HG03460 (cell line): ENCODE measurements at regions not wholly inside any gene's neighbourhood (a gene's known extent, or its start where the extent isn't known, plus 50 kb on each side); places are given as distances from the start of the nearest gene placed in this dataset.

Experiments
- ATAC-seq: cut with Tn5 transposase; IDR thresholded peaks from one replicate; pipeline ENCODE4 v1.9.1; 2021; ENCODE audit not compliant: unreplicated experiment

DNA sequence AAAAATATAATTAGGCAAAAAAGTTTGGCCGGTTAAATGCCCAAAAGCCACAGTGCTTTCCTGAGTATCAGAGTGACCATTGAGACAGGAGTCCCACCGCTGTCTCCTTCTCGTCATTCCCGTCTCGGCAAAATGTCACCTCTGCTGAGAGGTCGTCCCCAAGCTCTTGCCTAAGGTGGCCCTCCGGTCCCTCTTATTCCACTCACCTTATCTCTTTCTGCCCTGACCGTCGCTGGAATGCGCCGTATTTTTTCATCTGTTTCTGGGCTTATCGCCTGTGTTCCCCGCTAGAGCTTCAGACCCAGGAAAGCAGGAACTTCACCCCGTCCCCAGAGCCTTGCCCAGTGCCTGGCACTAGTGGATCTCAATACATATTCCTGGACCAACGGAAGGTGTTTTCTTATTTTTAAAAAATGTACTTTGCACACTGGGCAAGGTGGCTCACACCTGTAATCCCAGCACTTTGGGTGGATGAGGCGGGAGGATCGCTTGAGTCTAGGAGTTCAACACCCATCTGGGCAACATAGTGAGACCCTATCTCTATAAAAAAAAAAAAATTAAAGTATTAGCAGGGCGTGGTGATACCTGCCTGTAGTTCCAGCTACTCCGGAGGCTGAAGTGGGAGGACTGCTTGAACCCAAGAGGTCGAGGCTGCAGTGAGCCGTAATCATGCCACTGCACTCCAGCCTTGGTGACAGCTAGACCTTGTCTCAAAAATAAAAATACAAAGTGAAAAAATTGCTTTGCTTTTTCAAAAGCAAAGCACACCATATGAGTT, 122.8 kb upstream of the PTPN1 start:
- no peak for ATAC-seq

DNA sequence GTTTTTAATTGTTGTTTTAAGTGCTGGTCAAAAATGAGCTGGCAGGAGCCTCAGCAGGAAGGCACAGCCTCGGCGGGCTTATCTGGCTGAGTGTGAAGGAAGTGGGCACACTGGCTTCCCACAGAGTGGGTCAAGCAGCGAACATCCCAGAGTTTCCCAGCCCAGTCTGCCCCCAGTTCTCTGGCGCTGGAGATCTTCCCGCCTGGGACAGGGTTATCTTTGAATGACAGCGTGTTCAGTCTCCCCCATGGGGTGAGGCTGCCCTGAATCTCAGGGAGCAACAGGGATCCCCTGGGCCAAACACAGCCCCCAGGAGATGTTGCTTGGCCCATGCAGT, 122.2 kb upstream of the PTPN1 start:
- no peak for ATAC-seq

GRCh38 chr20:50388733-50389437, 121.3 kb upstream of the PTPN1 start:
- no peak for ATAC-seq

DNA sequence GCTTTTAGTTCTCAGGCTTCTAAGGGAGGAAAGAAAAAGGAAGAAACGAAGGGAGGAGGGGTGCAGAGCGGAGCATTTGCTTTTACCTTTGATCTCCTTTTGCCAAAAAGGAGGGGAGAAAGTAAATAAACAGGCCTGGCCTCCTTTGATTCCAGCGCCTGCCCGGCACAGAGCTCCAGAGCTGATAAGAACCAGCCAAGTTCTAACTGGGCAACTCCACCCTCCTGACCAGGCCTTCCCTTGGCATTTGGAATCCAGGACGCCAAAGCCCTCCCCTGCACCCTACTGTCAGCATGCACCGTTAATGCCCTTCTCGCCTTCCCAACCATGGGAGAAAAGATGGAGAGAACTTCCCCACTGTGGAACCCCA, 120.8 kb upstream of the PTPN1 start:
- no peak for ATAC-seq

GRCh38 chr20:50389808-50390684, 120.1 kb upstream of the PTPN1 start:
- no peak for ATAC-seq

DNA sequence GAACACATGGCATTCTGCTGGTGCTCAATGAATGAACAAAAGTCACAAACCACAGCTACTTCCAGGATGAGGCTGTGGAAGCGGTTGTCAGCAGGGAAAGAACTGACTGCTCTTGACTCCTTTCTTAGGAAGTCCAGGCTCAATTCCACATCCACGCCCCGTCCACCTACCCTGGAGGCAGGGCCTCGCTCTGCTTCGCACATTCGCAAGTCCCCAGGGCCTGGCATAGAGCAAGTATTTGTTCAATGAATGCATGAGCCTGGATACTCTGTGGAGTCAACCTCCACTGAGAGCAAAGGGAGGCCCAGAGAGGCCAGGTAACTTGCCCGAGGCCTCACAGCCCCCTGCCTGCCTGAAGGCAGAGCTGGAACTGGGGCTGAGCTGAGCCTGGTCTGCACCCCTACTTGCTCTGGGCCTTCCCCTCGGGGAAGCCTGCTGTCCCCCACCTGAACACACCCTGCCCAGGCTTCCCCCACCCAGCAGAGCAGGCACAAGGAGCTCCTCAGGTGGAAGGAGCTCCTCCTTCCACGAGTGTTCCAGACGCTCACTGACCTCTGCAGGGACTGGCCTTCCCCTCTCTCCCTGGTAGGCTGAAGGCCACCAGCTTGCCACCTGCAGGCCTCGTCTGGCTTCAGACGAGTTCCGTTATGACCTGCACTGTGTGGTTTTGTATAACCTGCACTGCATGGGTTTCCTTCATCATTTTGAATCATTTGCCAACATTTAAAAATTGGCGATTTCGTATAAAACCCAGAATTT, 119.3 kb upstream of the PTPN1 start:
- no peak for ATAC-seq

DNA sequence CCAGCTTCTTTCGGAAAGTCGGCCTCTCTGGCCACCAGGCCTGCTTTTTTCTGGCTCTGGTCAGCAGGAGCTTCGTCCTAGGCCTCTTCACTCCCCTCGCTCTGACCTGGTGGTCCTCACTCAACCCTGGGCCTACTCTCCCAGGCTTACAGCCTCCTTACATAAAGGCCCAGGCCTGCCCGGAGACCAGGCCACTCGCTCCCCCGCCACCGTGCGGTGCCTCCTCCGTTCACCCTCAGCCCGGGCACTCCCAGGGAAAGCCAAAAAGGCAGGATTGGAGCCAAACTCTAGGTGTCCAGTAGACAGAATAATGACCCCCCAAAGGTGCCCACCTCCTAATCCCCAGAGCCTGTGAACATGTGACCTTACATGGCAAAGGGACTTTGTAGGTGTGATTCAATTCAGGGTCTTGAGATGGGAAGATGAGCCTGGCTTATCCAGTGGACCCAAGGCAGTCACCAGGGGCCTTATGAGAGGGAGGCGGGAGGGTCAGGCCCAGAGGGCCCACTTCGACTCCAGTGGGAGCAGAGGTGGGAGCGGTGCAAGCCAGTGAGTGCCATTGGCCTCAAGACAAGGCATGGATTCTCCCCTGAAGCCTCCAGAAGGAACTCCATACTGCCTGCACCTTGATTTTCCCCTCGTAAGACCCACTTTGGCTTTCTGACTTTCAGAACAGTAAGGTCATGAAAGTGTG, 118.6 kb upstream of the PTPN1 start:
- no peak for ATAC-seq

GRCh38 chr20:50392138-50392866, 117.9 kb upstream of the PTPN1 start:
- ATAC-seq, result no peak

GRCh38 chr20:50393242-50393641, 116.9 kb upstream of the PTPN1 start:
- no peak for ATAC-seq

DNA sequence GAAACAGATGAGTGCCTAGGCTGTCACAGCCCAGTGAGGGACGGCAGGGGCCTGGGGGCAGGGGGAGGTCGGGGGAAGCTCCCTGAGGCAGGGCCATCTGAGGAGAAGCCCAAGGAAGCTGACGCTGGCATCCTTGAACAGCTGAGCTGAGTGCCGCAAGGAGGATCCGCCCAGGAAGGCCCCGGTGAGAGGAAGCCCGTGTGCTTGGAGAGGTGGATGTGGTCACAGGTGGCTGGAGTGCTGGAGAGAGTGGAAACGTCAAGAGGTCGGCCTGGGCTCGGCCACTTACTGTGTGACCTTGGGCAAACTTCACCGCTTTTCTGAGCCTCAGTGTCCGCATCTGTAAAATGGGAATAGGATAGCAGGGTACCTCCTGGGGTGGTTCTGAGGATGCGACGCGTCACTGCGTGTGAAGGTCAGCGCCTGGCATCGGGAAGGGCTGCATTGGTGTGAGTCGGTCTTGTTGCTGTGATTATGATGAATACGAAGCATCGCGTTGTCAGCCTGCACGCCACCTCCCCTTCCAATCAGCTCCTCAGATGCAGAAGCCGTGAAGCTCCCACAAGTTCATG, 116.1 kb upstream of the PTPN1 start:
- no peak for ATAC-seq

DNA sequence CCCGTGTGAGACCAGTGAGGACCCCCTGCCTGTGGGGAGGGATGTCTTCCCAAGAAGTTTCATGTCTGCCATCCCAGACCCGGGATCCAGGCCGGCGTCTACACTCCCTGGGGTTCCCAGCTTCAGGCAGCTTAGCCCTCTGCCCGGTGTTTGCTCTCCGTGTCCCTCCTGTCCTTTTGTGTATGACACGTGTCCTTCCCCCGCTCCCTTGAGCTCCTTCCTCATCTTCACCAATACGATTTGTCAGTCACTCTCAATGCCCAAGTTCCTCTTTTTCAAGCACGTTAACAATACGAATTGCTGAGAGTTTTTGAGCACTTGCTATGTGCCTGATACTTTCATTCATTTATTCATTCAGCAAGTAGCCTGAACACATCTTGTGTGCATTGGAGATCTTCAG, 115.6 kb upstream of the PTPN1 start:
- no peak for ATAC-seq

DNA sequence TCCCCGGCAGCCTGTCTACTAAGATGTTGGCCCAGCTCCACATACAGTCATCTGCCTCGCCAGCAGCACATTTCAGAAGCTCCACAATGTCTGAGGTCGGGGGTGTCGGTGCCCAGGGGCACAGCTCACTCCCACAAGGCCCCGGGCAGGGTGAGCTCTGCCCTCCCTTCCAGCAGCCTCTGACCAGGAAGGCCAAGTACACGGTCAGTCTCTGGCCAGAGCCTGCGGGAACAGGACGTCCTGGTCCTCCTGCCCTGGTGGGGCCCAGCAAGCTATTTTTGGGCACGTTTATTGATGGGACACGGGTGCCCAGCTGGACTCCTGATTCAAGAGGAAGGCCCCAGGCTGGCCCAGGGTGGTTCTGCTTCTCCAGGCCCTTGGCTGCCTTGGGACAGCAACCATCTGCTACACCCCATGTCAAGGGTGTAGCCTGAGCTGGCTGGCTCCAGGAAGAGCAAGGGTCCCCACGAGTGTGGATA, 114.9 kb upstream of the PTPN1 start:
- no peak for ATAC-seq

- ATAC-seq, result no peak
Measured at GRCh38 chr20:50395914-50396488, 114.2 kb upstream of the PTPN1 start.

- ATAC-seq, result no peak
Measured at GRCh38 chr20:50396623-50397022, 113.6 kb upstream of the PTPN1 start.

DNA sequence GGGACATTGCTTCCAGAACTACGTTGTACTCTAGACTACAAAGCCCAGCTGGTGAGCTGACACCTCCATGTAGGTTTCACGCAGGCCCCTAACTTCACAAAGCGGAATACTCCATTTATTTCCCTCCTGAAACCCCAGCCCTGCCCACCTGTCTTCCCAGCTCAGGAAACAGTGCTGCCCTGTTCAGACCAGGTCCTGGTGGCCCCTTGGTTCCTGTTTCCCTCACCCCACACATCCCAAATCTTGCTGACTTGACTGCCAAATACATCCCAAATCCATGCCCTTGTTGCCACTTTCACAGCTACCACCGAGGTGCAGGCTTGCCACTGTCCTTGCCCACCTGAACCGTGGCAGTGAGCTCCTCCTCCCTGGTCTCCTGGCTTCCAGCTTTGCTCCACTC, 113.1 kb upstream of the PTPN1 start:
- ATAC-seq, result no peak

DNA sequence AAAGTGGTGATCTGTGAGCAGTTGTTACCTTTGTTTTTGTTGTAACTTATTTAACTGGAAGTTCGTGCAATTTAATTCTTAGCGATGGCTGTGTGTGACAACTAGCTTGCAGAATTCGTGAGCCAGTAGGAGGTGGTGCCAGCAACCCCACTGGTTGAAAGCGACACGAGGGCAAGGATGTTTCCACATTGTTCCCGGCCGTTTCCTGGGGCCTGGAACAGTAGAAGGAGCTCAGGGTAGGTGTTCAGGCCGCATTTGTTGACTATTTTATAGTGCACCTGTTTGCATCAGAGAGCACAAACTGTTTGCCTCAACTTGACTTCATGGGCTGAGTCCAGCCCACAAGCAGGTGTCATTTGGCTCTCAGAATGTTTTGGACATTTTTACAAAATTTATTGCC, 112.1 kb upstream of the PTPN1 start:
- no peak for ATAC-seq

DNA sequence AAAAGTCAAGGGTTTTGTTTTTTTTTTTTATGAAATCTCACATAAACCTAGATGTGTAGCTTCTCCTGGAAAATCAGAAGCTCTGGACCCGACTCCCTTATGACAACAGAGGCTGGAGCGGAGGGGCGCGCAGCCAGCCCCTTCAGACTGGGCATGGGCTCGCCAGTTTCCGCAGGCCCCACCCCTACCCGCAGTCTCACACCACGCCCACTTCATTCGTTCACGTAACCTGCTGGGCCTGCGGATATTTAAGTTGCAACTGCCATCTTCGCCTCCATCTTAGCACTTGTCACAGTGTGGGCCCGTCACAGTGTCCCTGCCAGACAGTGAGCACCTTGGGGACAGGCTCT, 111.7 kb upstream of the PTPN1 start:
- no peak for ATAC-seq

DNA sequence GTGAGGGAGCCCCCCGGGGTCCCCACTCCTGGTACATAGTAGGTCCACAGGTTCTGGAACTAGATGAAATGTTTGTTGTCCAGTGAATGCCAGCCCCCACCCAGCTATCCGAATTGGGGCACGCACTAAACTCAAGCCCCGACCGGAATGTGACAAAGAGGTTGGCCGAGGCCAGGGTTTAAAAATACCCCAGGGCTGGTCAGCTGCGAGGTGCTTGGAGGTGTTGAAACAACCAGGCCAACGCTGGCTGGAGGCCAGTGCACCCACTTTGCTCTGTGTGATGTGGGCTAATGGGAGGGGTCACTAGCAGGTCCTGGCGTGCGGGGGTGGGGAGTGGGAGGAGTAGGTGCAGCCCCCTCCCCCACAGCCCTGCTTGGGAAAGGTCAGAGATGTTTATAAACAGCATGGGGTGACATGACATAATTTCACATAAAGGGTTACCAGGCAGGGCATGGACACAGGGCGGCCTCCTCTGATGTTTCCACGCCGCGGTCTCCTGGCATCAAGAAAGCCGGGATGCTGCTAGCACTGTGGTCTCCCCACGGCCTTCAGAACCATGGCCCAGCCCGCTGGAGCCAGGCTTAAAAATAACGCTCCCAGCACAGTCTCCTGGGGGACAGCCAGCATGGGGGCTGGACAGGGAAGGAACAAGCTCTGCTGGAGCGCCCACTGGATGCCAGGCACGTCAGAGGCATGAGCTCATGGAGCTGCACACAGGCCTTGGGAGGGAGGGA, 111.2 kb upstream of the PTPN1 start:
- ATAC-seq, result no peak

- no peak for ATAC-seq
Measured at GRCh38 chr20:50399555-50399916, 110.6 kb upstream of the PTPN1 start.
